PC-3 (cell line): ENCODE measurements at regions not wholly inside any gene's neighbourhood (a gene's known extent, or its start where the extent isn't known, plus 50 kb on each side); places are given as distances from the start of the nearest gene placed in this dataset.

Experiments used
- EZH2 ChIP-seq: fragments of 300-600 bp; sonication (generic); IDR thresholded peaks from one replicate; pipeline ENCODE4 v1.6.1; 2017; ENCODE audit warnings: antibody characterized with exemption, mild to moderate bottlenecking, low read length; ENCODE audit not compliant: unreplicated experiment
- EZH2phosphoT487 ChIP-seq: fragments of 300-600 bp; sonication (generic); IDR thresholded peaks from 2 replicates; pipeline ENCODE4 v1.6.1; 2018; ENCODE audit warnings: mild to moderate bottlenecking, antibody characterized with exemption, low read length, borderline replicate concordance
- TF ChIP-seq, protein P1 (sequence below): fragments of 300-600 bp; sonication (generic); conservative IDR thresholded peaks from 2 replicates; pipeline ENCODE4 v1.5.1; 2017; ENCODE audit warnings: antibody characterized with exemption, low read depth, mild to moderate bottlenecking, low read length

- TF ChIP-seq EZH2phosphoT487 (no peak), EZH2 (no peak)
- TF ChIP-seq, protein P1, sequence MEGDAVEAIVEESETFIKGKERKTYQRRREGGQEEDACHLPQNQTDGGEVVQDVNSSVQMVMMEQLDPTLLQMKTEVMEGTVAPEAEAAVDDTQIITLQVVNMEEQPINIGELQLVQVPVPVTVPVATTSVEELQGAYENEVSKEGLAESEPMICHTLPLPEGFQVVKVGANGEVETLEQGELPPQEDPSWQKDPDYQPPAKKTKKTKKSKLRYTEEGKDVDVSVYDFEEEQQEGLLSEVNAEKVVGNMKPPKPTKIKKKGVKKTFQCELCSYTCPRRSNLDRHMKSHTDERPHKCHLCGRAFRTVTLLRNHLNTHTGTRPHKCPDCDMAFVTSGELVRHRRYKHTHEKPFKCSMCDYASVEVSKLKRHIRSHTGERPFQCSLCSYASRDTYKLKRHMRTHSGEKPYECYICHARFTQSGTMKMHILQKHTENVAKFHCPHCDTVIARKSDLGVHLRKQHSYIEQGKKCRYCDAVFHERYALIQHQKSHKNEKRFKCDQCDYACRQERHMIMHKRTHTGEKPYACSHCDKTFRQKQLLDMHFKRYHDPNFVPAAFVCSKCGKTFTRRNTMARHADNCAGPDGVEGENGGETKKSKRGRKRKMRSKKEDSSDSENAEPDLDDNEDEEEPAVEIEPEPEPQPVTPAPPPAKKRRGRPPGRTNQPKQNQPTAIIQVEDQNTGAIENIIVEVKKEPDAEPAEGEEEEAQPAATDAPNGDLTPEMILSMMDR, result peak; percentile 93
Observed at GRCh38 chr14:56422703-56423213, 156.8 kb upstream of the TMEM260 start.
